ENCODE measurements at regions not wholly inside any gene's neighbourhood (a gene's known extent, or its start where the extent isn't known, plus 50 kb on each side); places are given as distances from the start of the nearest gene placed in this dataset.

GRCh38 chr1:213397638-213398037 lies 346.6 kb downstream of the RPS6KC1 start:
- Histone ChIP-seq H3K9me3 (ENCODE audit: low read depth) (no peaks in the 10 kb centered on the region), H3K4me3 (no peak overlapping the region), H3K4me2 (no peak overlapping the region), H3K79me2 (ENCODE audit: low read depth) (no peaks in the 10 kb centered on the region), H3K27ac (no peak overlapping the region), H3K4me1 (peaks cover 14% of the 10 kb centered on the region), H3K36me3 (no peaks in the 10 kb centered on the region), H4K20me1 (ENCODE audit: low read depth) (no peaks in the 10 kb centered on the region), H3K9ac (no peak overlapping the region), H3F3A (ENCODE audit: low read depth) (peaks cover 5% of the 10 kb centered on the region), H2AFZ (replicated peaks) (no peak overlapping the region), H3K27me3 (no peaks in the 10 kb centered on the region)
- no peak for TF ChIP-seq EZH2 (IDR thresholded peaks at IDR 0.05)
- no peak for TF ChIP-seq EZH2phosphoT487 (IDR thresholded peaks at IDR 0.05)
- TF ChIP-seq CTCF (IDR thresholded peaks at IDR 0.05): no peak
- H3K4me3 Mint-ChIP-seq: no peak overlapping the region
- H3K27me3 Mint-ChIP-seq (ENCODE audit: insufficient read depth, low read depth): peaks cover 4% of the 10 kb centered on the region
- H3K9me3 Mint-ChIP-seq: peaks cover 3% of the 10 kb centered on the region
- H3K4me1 Mint-ChIP-seq: peaks cover 5% of the 10 kb centered on the region
- no peak for DNase-seq (ENCODE audit: low spot score)
- no peak overlapping the region for H3K27ac Mint-ChIP-seq
- no peaks in the 10 kb centered on the region for H3K36me3 Mint-ChIP-seq

GRCh38 chr1:213399695-213400094 lies 348.7 kb downstream of the RPS6KC1 start:
- Mint-ChIP-seq H3K4me1 (peaks cover 5% of the 10 kb centered on the region), H3K36me3 (peaks cover 2% of the 10 kb centered on the region)
- no peaks in the 10 kb centered on the region for H4K20me1 ChIP-seq (ENCODE audit: low read depth)

GRCh38 chr1:213409208-213409631 lies 358.2 kb downstream of the RPS6KC1 start:
- Histone ChIP-seq H3K9me3 (ENCODE audit: low read depth) (no peaks in the 10 kb centered on the region), H3K4me3 (no peak overlapping the region), H4K20me1 (ENCODE audit: low read depth) (no peaks in the 10 kb centered on the region), H3K4me2 (no peak overlapping the region), H3K27ac (no peak overlapping the region), H3K4me1 (peaks cover 7% of the 10 kb centered on the region), H3K79me2 (ENCODE audit: low read depth) (no peaks in the 10 kb centered on the region), H3K36me3 (no peaks in the 10 kb centered on the region), H3K9ac (no peak overlapping the region), H3F3A (ENCODE audit: low read depth) (no peaks in the 10 kb centered on the region), H3K27me3 (no peaks in the 10 kb centered on the region), H2AFZ (replicated peaks) (no peak overlapping the region)
- Mint-ChIP-seq H3K27ac (no peak overlapping the region), H3K4me3 (no peak overlapping the region), H3K36me3 (no peaks in the 10 kb centered on the region), H3K27me3 (ENCODE audit: insufficient read depth, low read depth) (no peaks in the 10 kb centered on the region), H3K4me1 (peaks cover 3% of the 10 kb centered on the region), H3K9me3 (no peaks in the 10 kb centered on the region)
- DNase-seq (ENCODE audit: low spot score): no peak
- no peak for TF ChIP-seq EZH2 (IDR thresholded peaks at IDR 0.05)
- no peak for TF ChIP-seq CTCF (IDR thresholded peaks at IDR 0.05)
- no peak for TF ChIP-seq EZH2phosphoT487 (IDR thresholded peaks at IDR 0.05)

More at GRCh38 chr1:213399695-213400094, 348.7 kb downstream of the RPS6KC1 start:
- Histone ChIP-seq H3K27ac (no peak overlapping the region), H3K79me2 (ENCODE audit: low read depth) (no peaks in the 10 kb centered on the region), H3K9ac (no peak overlapping the region), H2AFZ (replicated peaks) (peak overlapping the region; percentile 59), H3K36me3 (no peaks in the 10 kb centered on the region), H3K4me3 (no peak overlapping the region), H3K27me3 (no peaks in the 10 kb centered on the region), H3K4me1 (peaks cover 19% of the 10 kb centered on the region), H3K9me3 (ENCODE audit: low read depth) (no peaks in the 10 kb centered on the region), H3K4me2 (peak overlapping the region; percentile 16), H3F3A (ENCODE audit: low read depth) (peaks cover 5% of the 10 kb centered on the region)
- no peak for TF ChIP-seq EZH2phosphoT487 (IDR thresholded peaks at IDR 0.05)
- no peak for TF ChIP-seq CTCF (IDR thresholded peaks at IDR 0.05)
- TF ChIP-seq EZH2 (IDR thresholded peaks at IDR 0.05): no peak
- Mint-ChIP-seq H3K4me3 (no peak overlapping the region), H3K9me3 (peaks cover 3% of the 10 kb centered on the region), H3K27me3 (ENCODE audit: insufficient read depth, low read depth) (no peaks in the 10 kb centered on the region), H3K27ac (no peak overlapping the region)
- DNase-seq (ENCODE audit: low spot score): peak; percentile 79

Measured in neural progenitor cell (in vitro differentiated cells).